HepG2 (cell line): ENCODE measurements at regions not wholly inside any gene's neighbourhood (a gene's known extent, or its start where the extent isn't known, plus 50 kb on each side); places are given as distances from the start of the nearest gene placed in this dataset.

Source experiments
- ATAC-seq: fragments of 200-7000 bp; cut with Tn5 transposase; 3 replicates; pipeline ENCODE4 v1.9.1; 2020; ENCODE audit warnings: mild to moderate bottlenecking, moderate library complexity
- BruUV-seq: library from RNA; stranded (reverse); fragments of 400-500 nt; replicated peaks from 2 replicates; lab custom pipeline; 2021; lab: Mats Ljungman, UMichigan
- CTCF ChIA-PET: fragments of 300-600 bp; formaldehyde crosslinking; extraction: SDS; loops from one replicate; lab custom pipeline; 2021; ENCODE audit warnings: low total read pairs, inconsistent platforms, low intra/inter-chr PET ratio; lab: Yijun Ruan, JAX
- POLR2A ChIA-PET: fragments of 350-600 bp; sonication (Branson Sonifier 250); formaldehyde crosslinking; loops from one replicate; lab custom pipeline; 2020; ENCODE audit warnings: antibody characterized with exemption, inconsistent platforms; lab: Yijun Ruan, JAX
- DNase-seq: peaks from one replicate; pipeline ENCODE4 v3.0.0-alpha.2; 2015; ENCODE audit warnings: low spot score
- FAIRE-seq: peaks from 3 replicates; lab custom pipeline; 2011; peaks lifted over from hg19 to GRCh38; lab: Jason Lieb, UNC
- H2AFZ ChIP-seq: one replicate; pipeline ENCODE4 v1.6.1; 2011; ENCODE audit warnings: low read length, inconsistent platforms
- H3K27ac ChIP-seq: fragments of 300-600 bp; 3 replicates; pipeline ENCODE4 v1.8.0; 2011; ENCODE audit warnings: mixed run types, mild to moderate bottlenecking, mixed read lengths, low read length, inconsistent platforms; ENCODE audit not compliant: insufficient read depth; ENCODE audit errors: extremely low read length
- H3K27me3 ChIP-seq, 2 experiments: fragments of 200-600 bp in 1 of 2; 2 replicates in 1 of 2; 3 replicates in 1 of 2; pipeline versions ENCODE4 v1.6.0 to v1.8.0; 2011; ENCODE audit warnings: low read length in 2 of 2, mild to moderate bottlenecking in 2 of 2, moderate library complexity in 2 of 2, inconsistent platforms in 1 of 2; ENCODE audit not compliant: insufficient read depth in 2 of 2, control insufficient read depth in 1 of 2
- H3K36me3 ChIP-seq, 2 experiments: fragments of 200-600 bp in 1 of 2; replicated peaks in 1 of 2; 2 replicates in 1 of 2; 3 replicates in 1 of 2; pipeline versions ENCODE4 v1.5.1 to v1.8.0; 2011; ENCODE audit warnings: low read length in 2 of 2, inconsistent platforms in 1 of 2; ENCODE audit not compliant: insufficient read depth in 2 of 2, control insufficient read depth in 1 of 2
- H3K4me1 ChIP-seq: 2 replicates; pipeline ENCODE4 v1.5.1; 2012; ENCODE audit warnings: low read length, inconsistent platforms; ENCODE audit not compliant: insufficient read depth
- H3K4me2 ChIP-seq: 2 replicates; pipeline ENCODE4 v1.6.0; 2011; ENCODE audit warnings: low read depth, low read length, inconsistent platforms
- H3K4me3 ChIP-seq, 3 experiments: fragments of 200-600 bp in 1 of 3; sonication (generic), shearing (Covaris generic) in 1 of 3; replicated peaks in 1 of 3; 2 replicates each; pipeline ENCODE4 v1.5.1; 2011 to 2016; ENCODE audit warnings: low read length in 3 of 3, inconsistent platforms in 2 of 3, low read depth in 2 of 3, mild to moderate bottlenecking in 2 of 3, control low read depth in 1 of 3, mixed read lengths in 1 of 3; ENCODE audit not compliant: insufficient read depth in 1 of 3
- H3K79me2 ChIP-seq: one replicate; pipeline ENCODE4 v1.6.1; 2011; ENCODE audit warnings: low read length, inconsistent platforms; ENCODE audit not compliant: insufficient read depth
- H3K9ac ChIP-seq: 2 replicates; pipeline ENCODE4 v1.6.0; 2011; ENCODE audit warnings: mild to moderate bottlenecking, low read depth, low read length, inconsistent platforms; ENCODE audit not compliant: insufficient read depth
- H3K9me3 ChIP-seq: 2 replicates; pipeline ENCODE4 v1.5.1; 2012; ENCODE audit warnings: mild to moderate bottlenecking, low read length
- H4K20me1 ChIP-seq: 2 replicates; pipeline ENCODE4 v1.6.0; 2011; ENCODE audit warnings: inconsistent platforms, mild to moderate bottlenecking, low read length, moderate library complexity; ENCODE audit not compliant: insufficient read depth
- GZF1 ChIP-seq: sonication (generic); formaldehyde crosslinking; IDR thresholded peaks from 2 replicates; pipeline ENCODE4 v1.5.1; 2020; ENCODE audit warnings: mild to moderate bottlenecking, missing genetic modification reagents
- KLF12 ChIP-seq: sonication (generic); formaldehyde crosslinking; IDR thresholded peaks from 2 replicates; pipeline ENCODE4 v1.4.0; 2020; ENCODE audit warnings: missing genetic modification reagents, borderline replicate concordance
- KLF13 ChIP-seq: sonication (generic); formaldehyde crosslinking; IDR thresholded peaks from 2 replicates; pipeline ENCODE4 v1.4.0; 2020; ENCODE audit warnings: mild to moderate bottlenecking, missing genetic modification reagents
- ZNF333 ChIP-seq: sonication (generic); formaldehyde crosslinking; IDR thresholded peaks from 2 replicates; pipeline ENCODE4 v1.4.0; 2020; ENCODE audit warnings: mild to moderate bottlenecking, missing genetic modification reagents, borderline replicate concordance
- ZNF510 ChIP-seq: sonication (generic); formaldehyde crosslinking; IDR thresholded peaks from 2 replicates; pipeline ENCODE4 v1.4.0; 2020; ENCODE audit warnings: low read depth, mild to moderate bottlenecking, missing genetic modification reagents
- WGBS: methylation state at CpG from one replicate; pipeline ENCODE4 v1.1.6; 2017; ENCODE audit warnings: low lambda C conversion rate; 5-methylcytosine and 5-hydroxymethylcytosine counted together
- in situ Hi-C: cut with HindIII; loops from 2 replicates; pipeline ENCODE4 v1.10.0; 2017; ENCODE audit warnings: low pct_unique_long_range_greater_than_20kb; ENCODE audit not compliant: extremely low pct_ligation_motif_present
- intact Hi-C: fragments of 100-400 bp; cut with micrococcal nuclease; formaldehyde crosslinking; loops from one replicate; pipeline ENCODE4 v1.10.0; 2022; ENCODE audit not compliant: unreplicated experiment
- TF ChIP-seq, protein P1 (sequence below), 2 experiments: sonication (generic) in 1 of 2; formaldehyde crosslinking in 1 of 2; IDR thresholded peaks; 2 replicates each; pipeline versions ENCODE4 v1.4.0 to v1.6.1; 2016 to 2020; ENCODE audit warnings: borderline replicate concordance in 1 of 2, low read depth in 1 of 2, mild to moderate bottlenecking in 1 of 2, missing genetic modification reagents in 1 of 2
- TF ChIP-seq, protein P2 (sequence below): sonication (generic); formaldehyde crosslinking; IDR thresholded peaks from 2 replicates; pipeline ENCODE4 v1.8.1; 2023; ENCODE audit warnings: mild to moderate bottlenecking, missing genetic modification reagents
- TF ChIP-seq, protein P3 (sequence below): sonication (generic); formaldehyde crosslinking; IDR thresholded peaks from 2 replicates; pipeline ENCODE4 v1.9.0; 2021; ENCODE audit warnings: missing genetic modification reagents, mild to moderate bottlenecking, borderline replicate concordance

DNA sequence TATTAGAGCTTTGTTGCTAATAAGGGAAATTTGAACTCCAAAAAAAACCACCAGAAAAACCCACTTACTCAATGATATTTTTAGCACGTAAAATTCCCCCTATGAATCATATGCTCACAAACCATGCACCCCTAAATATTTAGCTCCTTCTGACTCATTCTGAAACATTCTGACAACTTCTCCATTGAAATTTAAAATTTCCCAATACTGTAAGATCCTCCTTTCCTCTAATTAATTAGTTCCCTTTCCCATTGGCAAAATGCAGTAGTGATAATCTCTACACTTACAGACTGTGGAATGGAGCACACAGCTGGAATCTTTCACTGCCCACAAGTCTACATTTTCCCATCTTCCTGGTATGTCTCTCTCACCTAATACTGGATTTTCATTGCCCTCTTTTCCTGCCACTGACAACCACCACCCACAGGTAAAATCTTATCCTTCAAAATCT, 215.8 kb upstream of the ACVR2A start:
- BruUV-seq, result no TSS peak
- CTCF ChIA-PET, result no interaction called here
- intact Hi-C loops (no loop called here), in situ Hi-C loops (no loop called here)
- 0% methylated on average over 1 of the region's 1 CpG for WGBS
- Histone ChIP-seq H3K27ac (no peak overlapping the region), H3K27me3 (no peaks in the 10 kb centered on the region), H3K79me2 (no peaks in the 10 kb centered on the region), H3K4me3 (no peak overlapping the region), H3K9ac (no peak overlapping the region), H3K4me1 (no peaks in the 10 kb centered on the region), H3K9me3 (no peaks in the 10 kb centered on the region), H3K4me2 (no peak overlapping the region), H3K36me3 (no peaks in the 10 kb centered on the region), H2AFZ (no peak overlapping the region), H4K20me1 (no peaks in the 10 kb centered on the region)
- no peak for ATAC-seq
- no peak for FAIRE-seq
- POLR2A ChIA-PET, result no interaction called here
- TF ChIP-seq KLF13 (CRISPR knock-in tag) (no peak), ZNF333 (no peak), ZNF510 (CRISPR knock-in tag) (no peak), KLF12 (CRISPR knock-in tag) (no peak), GZF1 (CRISPR knock-in tag) (no peak)
- TF ChIP-seq, protein P1, sequence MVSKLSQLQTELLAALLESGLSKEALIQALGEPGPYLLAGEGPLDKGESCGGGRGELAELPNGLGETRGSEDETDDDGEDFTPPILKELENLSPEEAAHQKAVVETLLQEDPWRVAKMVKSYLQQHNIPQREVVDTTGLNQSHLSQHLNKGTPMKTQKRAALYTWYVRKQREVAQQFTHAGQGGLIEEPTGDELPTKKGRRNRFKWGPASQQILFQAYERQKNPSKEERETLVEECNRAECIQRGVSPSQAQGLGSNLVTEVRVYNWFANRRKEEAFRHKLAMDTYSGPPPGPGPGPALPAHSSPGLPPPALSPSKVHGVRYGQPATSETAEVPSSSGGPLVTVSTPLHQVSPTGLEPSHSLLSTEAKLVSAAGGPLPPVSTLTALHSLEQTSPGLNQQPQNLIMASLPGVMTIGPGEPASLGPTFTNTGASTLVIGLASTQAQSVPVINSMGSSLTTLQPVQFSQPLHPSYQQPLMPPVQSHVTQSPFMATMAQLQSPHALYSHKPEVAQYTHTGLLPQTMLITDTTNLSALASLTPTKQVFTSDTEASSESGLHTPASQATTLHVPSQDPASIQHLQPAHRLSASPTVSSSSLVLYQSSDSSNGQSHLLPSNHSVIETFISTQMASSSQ (IDR thresholded peaks at IDR 0.05; ENCODE audit: low read depth), result no peak
- TF ChIP-seq, protein P1 (CRISPR knock-in tag; IDR thresholded peaks at IDR 0.05; ENCODE audit: borderline replicate concordance), result no peak
- TF ChIP-seq, protein P2, sequence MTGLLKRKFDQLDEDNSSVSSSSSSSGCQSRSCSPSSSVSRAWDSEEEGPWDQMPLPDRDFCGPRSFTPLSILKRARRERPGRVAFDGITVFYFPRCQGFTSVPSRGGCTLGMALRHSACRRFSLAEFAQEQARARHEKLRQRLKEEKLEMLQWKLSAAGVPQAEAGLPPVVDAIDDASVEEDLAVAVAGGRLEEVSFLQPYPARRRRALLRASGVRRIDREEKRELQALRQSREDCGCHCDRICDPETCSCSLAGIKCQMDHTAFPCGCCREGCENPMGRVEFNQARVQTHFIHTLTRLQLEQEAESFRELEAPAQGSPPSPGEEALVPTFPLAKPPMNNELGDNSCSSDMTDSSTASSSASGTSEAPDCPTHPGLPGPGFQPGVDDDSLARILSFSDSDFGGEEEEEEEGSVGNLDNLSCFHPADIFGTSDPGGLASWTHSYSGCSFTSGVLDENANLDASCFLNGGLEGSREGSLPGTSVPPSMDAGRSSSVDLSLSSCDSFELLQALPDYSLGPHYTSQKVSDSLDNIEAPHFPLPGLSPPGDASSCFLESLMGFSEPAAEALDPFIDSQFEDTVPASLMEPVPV (CRISPR knock-in tag), result no peak
- TF ChIP-seq, protein P3, sequence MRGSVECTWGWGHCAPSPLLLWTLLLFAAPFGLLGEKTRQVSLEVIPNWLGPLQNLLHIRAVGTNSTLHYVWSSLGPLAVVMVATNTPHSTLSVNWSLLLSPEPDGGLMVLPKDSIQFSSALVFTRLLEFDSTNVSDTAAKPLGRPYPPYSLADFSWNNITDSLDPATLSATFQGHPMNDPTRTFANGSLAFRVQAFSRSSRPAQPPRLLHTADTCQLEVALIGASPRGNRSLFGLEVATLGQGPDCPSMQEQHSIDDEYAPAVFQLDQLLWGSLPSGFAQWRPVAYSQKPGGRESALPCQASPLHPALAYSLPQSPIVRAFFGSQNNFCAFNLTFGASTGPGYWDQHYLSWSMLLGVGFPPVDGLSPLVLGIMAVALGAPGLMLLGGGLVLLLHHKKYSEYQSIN (CRISPR knock-in tag), result no peak
- no peak for DNase-seq
